ENCODE measurements at regions not wholly inside any gene's neighbourhood (a gene's known extent, or its start where the extent isn't known, plus 50 kb on each side); places are given as distances from the start of the nearest gene placed in this dataset.

- TF ChIP-seq CTCF (IDR thresholded peaks at IDR 0.05; ENCODE audit: insufficient read depth, low read length, severe bottlenecking), result no peak
- no peaks in the 10 kb centered on the region for H3K27me3 ChIP-seq (ENCODE audit: control insufficient read depth, insufficient read depth, low read length)
- no peaks in the 10 kb centered on the region for H3K36me3 ChIP-seq (ENCODE audit: control insufficient read depth, insufficient read depth, low read length)
- FAIRE-seq, result no peak
- H3K4me3 ChIP-seq (ENCODE audit: low read depth, low read length), result no peak overlapping the region
- no peak for DNase-seq (ENCODE audit: low read depth)
Observed at GRCh38 chr1:218754477-218754876, 409.3 kb downstream of the TGFB2 start.

GRCh38 chr1:218755128-218755527, 410.0 kb downstream of the TGFB2 start:
- TF ChIP-seq CTCF (IDR thresholded peaks at IDR 0.05; ENCODE audit: insufficient read depth, low read length, severe bottlenecking), result no peak
- H3K4me3 ChIP-seq (ENCODE audit: low read depth, low read length), result no peak overlapping the region
- no peaks in the 10 kb centered on the region for H3K36me3 ChIP-seq (ENCODE audit: control insufficient read depth, insufficient read depth, low read length)
- no peaks in the 10 kb centered on the region for H3K27me3 ChIP-seq (ENCODE audit: control insufficient read depth, insufficient read depth, low read length)
- FAIRE-seq (no peak), DNase-seq (ENCODE audit: low read depth) (no peak)

- H3K27me3 ChIP-seq (ENCODE audit: control insufficient read depth, insufficient read depth, low read length), result no peaks in the 10 kb centered on the region
- no peak for TF ChIP-seq CTCF (IDR thresholded peaks at IDR 0.05; ENCODE audit: insufficient read depth, low read length, severe bottlenecking)
- H3K4me3 ChIP-seq (ENCODE audit: low read depth, low read length), result no peak overlapping the region
- DNase-seq (ENCODE audit: low read depth) (no peak), FAIRE-seq (no peak)
- H3K36me3 ChIP-seq (ENCODE audit: control insufficient read depth, insufficient read depth, low read length), result no peaks in the 10 kb centered on the region
Observed at GRCh38 chr1:218759795-218760194, 413.9 kb upstream of the LYPLAL1 start.

- no peaks in the 10 kb centered on the region for H3K36me3 ChIP-seq (ENCODE audit: control insufficient read depth, insufficient read depth, low read length)
- no peaks in the 10 kb centered on the region for H3K27me3 ChIP-seq (ENCODE audit: control insufficient read depth, insufficient read depth, low read length)
- DNase-seq (ENCODE audit: low read depth) (no peak), FAIRE-seq (no peak)
- no peak for TF ChIP-seq CTCF (IDR thresholded peaks at IDR 0.05; ENCODE audit: insufficient read depth, low read length, severe bottlenecking)
- H3K4me3 ChIP-seq (ENCODE audit: low read depth, low read length), result no peak overlapping the region
Observed at GRCh38 chr1:218760601-218761570, 412.8 kb upstream of the LYPLAL1 start.

GRCh38 chr1:218763538-218763937, 410.1 kb upstream of the LYPLAL1 start:
- Histone ChIP-seq H3K27me3 (ENCODE audit: control insufficient read depth, insufficient read depth, low read length) (no peaks in the 10 kb centered on the region), H3K4me3 (ENCODE audit: low read depth, low read length) (no peak overlapping the region), H3K36me3 (ENCODE audit: control insufficient read depth, insufficient read depth, low read length) (no peaks in the 10 kb centered on the region)
- FAIRE-seq, result no peak
- no peak for DNase-seq (ENCODE audit: low read depth)
- no peak for TF ChIP-seq CTCF (IDR thresholded peaks at IDR 0.05; ENCODE audit: insufficient read depth, low read length, severe bottlenecking)

Data from bronchial epithelial cell (primary cell).